Epithelial cell of esophagus (primary cell): ENCODE measurements at regions not wholly inside any gene's neighbourhood (a gene's known extent, or its start where the extent isn't known, plus 50 kb on each side); places are given as distances from the start of the nearest gene placed in this dataset.
"Not testable (repeated sequence)": the region's sequence is repeated elsewhere in the genome, so short reads cannot be mapped to it uniquely, and the experiment has no call there.

Experiments used
- DNase-seq: peaks from one replicate; pipeline ENCODE4 v3.0.0; 2010; ENCODE audit warnings: low read depth
- H3K4me3 ChIP-seq: 2 replicates; pipeline ENCODE4 v1.5.1; 2011; ENCODE audit warnings: mild to moderate bottlenecking, low read length, control low read depth
- TF ChIP-seq, protein P1 (sequence below): IDR thresholded peaks from 2 replicates; pipeline ENCODE4 v1.5.1; 2011; ENCODE audit warnings: low read depth, mild to moderate bottlenecking, low read length, control low read depth, inconsistent platforms; ENCODE audit not compliant: insufficient read depth; ENCODE audit errors: missing control alignments

GRCh38 chr3:193046371-193046770 lies 128.7 kb upstream of the MB21D2 start:
- no peak for DNase-seq
- TF ChIP-seq, protein P1, sequence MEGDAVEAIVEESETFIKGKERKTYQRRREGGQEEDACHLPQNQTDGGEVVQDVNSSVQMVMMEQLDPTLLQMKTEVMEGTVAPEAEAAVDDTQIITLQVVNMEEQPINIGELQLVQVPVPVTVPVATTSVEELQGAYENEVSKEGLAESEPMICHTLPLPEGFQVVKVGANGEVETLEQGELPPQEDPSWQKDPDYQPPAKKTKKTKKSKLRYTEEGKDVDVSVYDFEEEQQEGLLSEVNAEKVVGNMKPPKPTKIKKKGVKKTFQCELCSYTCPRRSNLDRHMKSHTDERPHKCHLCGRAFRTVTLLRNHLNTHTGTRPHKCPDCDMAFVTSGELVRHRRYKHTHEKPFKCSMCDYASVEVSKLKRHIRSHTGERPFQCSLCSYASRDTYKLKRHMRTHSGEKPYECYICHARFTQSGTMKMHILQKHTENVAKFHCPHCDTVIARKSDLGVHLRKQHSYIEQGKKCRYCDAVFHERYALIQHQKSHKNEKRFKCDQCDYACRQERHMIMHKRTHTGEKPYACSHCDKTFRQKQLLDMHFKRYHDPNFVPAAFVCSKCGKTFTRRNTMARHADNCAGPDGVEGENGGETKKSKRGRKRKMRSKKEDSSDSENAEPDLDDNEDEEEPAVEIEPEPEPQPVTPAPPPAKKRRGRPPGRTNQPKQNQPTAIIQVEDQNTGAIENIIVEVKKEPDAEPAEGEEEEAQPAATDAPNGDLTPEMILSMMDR: no peak
- H3K4me3 ChIP-seq: no peak overlapping the region

DNA sequence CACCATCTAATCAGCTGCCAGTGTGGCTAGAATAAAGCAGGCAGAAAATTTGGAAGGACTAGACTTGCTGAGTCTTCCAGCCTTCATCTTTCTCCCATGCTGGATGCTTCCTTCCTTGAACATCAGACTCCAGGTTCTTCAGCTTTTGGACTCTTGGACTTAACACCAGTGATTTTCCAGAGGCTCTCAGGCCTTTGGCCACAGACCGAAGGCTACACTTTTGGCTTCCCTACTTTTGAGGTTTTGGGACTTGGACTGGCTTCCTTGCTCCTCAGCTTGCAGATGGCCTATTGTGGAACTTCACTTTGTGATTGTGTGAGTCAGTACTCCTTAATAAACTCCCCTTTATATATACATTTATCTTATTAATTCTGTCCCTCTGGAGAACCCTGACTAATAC lies 129.8 kb upstream of the MB21D2 start:
- DNase-seq, H3K4me3 ChIP-seq: not testable (repeated sequence)

DNA sequence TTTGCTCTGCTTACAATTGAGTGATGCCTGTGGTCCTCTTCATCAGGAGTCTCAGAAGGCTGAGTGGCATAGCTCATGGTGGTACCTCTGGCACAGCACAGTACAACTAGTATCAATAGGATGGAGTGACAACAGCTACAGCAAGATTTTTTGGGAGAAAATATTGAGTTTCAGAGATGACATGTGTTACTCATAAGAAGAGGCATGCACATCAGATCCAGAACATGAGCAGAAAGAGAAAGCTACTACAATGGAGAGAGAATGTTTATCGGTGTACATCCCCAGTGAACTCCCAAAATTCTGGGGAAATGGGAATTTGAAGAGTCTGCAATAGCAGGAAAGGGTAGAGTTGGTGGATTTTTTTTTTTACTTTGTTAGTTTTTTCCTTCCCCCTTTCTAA lies 130.5 kb upstream of the MB21D2 start:
- no peak for DNase-seq
- no peak overlapping the region for H3K4me3 ChIP-seq
- TF ChIP-seq, protein P1: no peak

GRCh38 chr3:193049935-193050334 lies 132.3 kb upstream of the MB21D2 start:
- TF ChIP-seq, protein P1: no peak
- no peak for DNase-seq

DNA sequence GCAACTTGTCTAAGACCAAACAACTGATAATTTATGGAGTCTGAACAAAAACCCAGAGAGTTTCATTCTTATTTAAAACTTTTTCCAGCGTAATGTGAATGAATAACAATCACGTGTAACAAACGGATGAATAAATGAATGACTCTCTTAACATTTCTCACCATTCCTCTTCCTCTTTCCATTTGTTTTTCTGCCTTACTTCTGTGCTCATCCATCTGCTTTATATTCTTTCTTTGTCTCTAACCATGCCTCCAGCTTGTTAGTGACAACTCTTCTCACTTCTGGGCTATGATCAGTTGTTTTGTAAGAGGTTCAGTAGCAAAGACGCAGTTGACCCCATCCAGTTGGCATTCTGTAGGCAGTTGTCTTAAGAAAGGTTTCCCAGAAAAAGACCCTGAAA lies 133.7 kb upstream of the MB21D2 start:
- no peak overlapping the region for H3K4me3 ChIP-seq
- no peak for DNase-seq
- TF ChIP-seq, protein P1: no peak

More at GRCh38 chr3:193049935-193050334, 132.3 kb upstream of the MB21D2 start:
- no peak overlapping the region for H3K4me3 ChIP-seq

DNA sequence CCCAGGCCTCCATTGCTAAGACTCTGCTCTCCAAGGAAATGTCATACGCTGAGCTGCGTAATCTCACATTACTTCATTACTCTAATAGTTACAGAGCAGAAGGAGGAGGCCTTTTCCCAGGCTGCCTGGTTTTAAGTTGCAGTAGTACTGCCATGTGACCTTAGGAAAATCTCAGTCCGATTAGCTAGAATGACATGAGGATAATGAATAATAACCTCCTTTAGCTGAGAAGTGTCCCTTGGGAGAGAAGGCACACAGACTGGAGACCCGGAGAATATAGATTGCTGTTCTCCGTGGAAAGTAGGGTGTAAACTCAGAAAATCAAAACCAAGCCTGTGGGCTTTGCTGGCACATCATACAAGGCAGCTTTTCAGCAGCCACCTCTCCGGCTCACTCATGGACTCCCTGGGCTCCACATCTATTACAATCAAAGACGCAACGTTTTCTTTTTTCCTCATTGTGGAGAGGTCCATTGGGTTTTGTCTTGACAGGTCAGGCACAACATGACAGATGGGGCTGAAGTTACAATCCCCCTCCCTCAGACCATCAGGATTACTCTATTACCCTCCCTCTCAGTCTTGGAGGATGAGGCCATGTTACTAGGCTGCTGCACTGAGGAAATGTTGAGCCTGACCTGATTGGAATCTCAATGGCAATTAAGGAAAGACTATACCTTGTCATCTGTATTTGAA lies 134.8 kb upstream of the MB21D2 start:
- H3K4me3 ChIP-seq: no peak overlapping the region
- TF ChIP-seq, protein P1: no peak
- no peak for DNase-seq

GRCh38 chr3:193053046-193053435 lies 135.4 kb upstream of the MB21D2 start:
- no peak for DNase-seq
- TF ChIP-seq, protein P1: no peak
- H3K4me3 ChIP-seq: no peak overlapping the region
